ENCODE measurements at regions not wholly inside any gene's neighbourhood (a gene's known extent, or its start where the extent isn't known, plus 50 kb on each side); places are given as distances from the start of the nearest gene placed in this dataset.

DNA sequence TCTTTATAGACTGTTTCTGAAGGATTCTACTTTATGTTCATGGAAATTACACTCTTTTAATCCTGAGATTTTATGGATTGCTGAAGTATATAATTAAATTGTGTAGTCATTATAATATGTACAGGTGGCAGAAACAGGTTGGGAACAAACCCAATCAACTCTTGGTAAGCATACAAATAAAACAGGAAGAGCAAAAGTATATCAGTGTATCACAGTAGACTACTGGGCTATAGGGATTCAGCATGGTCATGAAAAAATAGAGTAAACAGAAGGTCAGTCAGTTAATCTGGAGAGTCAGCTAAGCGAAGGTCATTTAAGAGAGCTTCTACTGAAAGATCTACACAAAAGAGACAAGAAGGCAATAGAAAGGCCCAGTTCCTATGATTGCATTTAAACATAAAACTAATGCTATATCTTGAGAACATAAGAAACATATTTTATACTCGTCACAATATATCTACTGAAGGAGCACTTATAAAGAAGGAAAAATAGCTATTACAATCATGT, 178.9 kb upstream of the ECI2 start (continued):
- TF ChIP-seq, protein P1, sequence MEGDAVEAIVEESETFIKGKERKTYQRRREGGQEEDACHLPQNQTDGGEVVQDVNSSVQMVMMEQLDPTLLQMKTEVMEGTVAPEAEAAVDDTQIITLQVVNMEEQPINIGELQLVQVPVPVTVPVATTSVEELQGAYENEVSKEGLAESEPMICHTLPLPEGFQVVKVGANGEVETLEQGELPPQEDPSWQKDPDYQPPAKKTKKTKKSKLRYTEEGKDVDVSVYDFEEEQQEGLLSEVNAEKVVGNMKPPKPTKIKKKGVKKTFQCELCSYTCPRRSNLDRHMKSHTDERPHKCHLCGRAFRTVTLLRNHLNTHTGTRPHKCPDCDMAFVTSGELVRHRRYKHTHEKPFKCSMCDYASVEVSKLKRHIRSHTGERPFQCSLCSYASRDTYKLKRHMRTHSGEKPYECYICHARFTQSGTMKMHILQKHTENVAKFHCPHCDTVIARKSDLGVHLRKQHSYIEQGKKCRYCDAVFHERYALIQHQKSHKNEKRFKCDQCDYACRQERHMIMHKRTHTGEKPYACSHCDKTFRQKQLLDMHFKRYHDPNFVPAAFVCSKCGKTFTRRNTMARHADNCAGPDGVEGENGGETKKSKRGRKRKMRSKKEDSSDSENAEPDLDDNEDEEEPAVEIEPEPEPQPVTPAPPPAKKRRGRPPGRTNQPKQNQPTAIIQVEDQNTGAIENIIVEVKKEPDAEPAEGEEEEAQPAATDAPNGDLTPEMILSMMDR (conservative IDR thresholded peaks at IDR 0.05; ENCODE audit: low read depth in 2 of 2), result no peak
- TF ChIP-seq EZH2phosphoT487 (IDR thresholded peaks at IDR 0.05; ENCODE audit: unreplicated experiment), result no peak
- no peak for TF ChIP-seq STAT1 (IDR thresholded peaks at IDR 0.05; ENCODE audit: unreplicated experiment)
- TF ChIP-seq CREB1 (CRISPR knock-in tag; IDR thresholded peaks at IDR 0.05; ENCODE audit: low read depth), result no peak

GRCh38 chr6:4313044-4313686, 177.8 kb upstream of the ECI2 start:
- Mint-ChIP-seq H3K27me3 (ENCODE audit: insufficient read depth, low read depth, poor library complexity) (no peaks in the 10 kb centered on the region), H3K4me3 (no peak overlapping the region), H3K27ac (no peak overlapping the region), H3K9me3 (peaks cover 21% of the 10 kb centered on the region), H3K4me1 (no peaks in the 10 kb centered on the region), H3K36me3 (ENCODE audit: low read depth) (peaks cover 3% of the 10 kb centered on the region; the same call in 2 of the 3 replicates)
- TF ChIP-seq ZNF331 (CRISPR knock-in tag; IDR thresholded peaks at IDR 0.05; ENCODE audit: low read depth) (no peak), NANOG (IDR thresholded peaks at IDR 0.05; ENCODE audit: borderline replicate concordance) (no peak), POLR2AphosphoS5 (IDR thresholded peaks at IDR 0.05; ENCODE audit: low read depth) (no peak), REST (IDR thresholded peaks at IDR 0.05; ENCODE audit: unreplicated experiment) (no peak)
- TF ChIP-seq, protein P1 (conservative IDR thresholded peaks at IDR 0.05; ENCODE audit: low read depth in 2 of 2), result peak; percentile 76 to 80
- H3K79me2 ChIP-seq (replicated peaks; ENCODE audit: insufficient read depth), result no peaks in the 10 kb centered on the region
- H3K4me1 ChIP-seq (ENCODE audit: insufficient read depth), result peaks cover 6% of the 10 kb centered on the region; the same call in 1 of the 2 replicates
- no peaks in the 10 kb centered on the region for H3K36me3 ChIP-seq (ENCODE audit: insufficient read depth)
- peak; percentile 96 for ATAC-seq
- peak; percentile 71 for DNase-seq (ENCODE audit: low spot score)
- H3F3A ChIP-seq (replicated peaks; ENCODE audit: low read depth), result no peaks in the 10 kb centered on the region
- H3K9me2 ChIP-seq (ENCODE audit: insufficient read depth), result no peaks in the 10 kb centered on the region
- no peak overlapping the region for H2AFZ ChIP-seq
- H3K4me3 ChIP-seq, result no peak overlapping the region
- no peak overlapping the region for H3K4me2 ChIP-seq
- H3K27ac ChIP-seq (ENCODE audit: low read depth), result no peak overlapping the region
- no peaks in the 10 kb centered on the region for H3K27me3 ChIP-seq (ENCODE audit: insufficient read depth)
- no peaks in the 10 kb centered on the region for H4K20me1 ChIP-seq (replicated peaks; ENCODE audit: insufficient read depth)

Measured in GM23338 (cell line).